ENCODE measurements at regions not wholly inside any gene's neighbourhood (a gene's known extent, or its start where the extent isn't known, plus 50 kb on each side); places are given as distances from the start of the nearest gene placed in this dataset.

DNA sequence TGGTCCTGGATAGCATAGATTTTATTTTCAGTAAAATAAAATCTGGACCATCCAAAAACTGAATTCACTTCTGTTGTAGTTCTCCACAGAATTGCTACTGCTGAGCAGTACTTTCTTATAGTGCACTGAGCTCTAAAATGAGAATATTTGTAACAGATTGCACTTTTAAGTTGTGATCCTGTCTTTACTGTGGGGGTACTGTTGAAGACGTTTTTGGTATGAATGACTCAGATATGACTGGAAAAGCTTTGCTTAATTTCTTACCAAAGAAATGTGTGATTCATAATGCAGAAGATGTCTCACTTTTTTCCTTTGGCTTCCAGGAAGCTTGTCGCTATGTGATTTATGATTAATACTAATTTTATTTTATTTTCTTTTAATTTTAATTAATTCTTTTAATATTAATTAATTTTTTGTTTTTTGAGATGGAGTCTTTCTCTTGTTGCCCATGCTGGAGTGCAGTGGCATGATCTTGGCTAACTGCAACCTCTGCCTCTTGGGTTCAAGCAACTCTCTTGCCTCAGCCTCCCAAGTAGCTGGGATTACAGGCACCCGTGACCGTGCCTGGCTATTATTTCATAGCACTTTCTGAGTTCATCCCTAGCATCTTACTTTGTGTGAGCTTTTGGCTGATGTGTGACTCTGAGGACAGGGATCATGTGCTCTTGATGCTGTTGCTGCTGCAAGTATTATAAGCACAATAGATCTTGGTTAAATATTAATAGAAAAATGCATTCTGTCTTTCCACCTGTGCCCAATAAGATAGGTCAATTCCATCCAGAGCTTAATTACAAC is 557.6 kb upstream of the AMELY start:
- H4K20me1 ChIP-seq (ENCODE audit: insufficient read depth, low read length), result no peaks in the 10 kb centered on the region
- no peak overlapping the region for H3K4me3 ChIP-seq (ENCODE audit: low read depth in 1 of 2, low read length in 2 of 2)
- ATAC-seq (ENCODE audit: insufficient read depth, low read depth) (no peak), DNase-seq (no peak)
- no peaks in the 10 kb centered on the region for H3K36me3 ChIP-seq (ENCODE audit: insufficient read depth, low read length)
- no peaks in the 10 kb centered on the region for H3K27me3 ChIP-seq (ENCODE audit: insufficient read depth, low read length, poor library complexity)
- H3K9me3 ChIP-seq (ENCODE audit: insufficient read depth, low read length, severe bottlenecking), result no peaks in the 10 kb centered on the region
- no peak overlapping the region for H3K4me2 ChIP-seq (ENCODE audit: insufficient read depth, low read length)
- no peak overlapping the region for H3K27ac ChIP-seq (ENCODE audit: low read length)
- no peaks in the 10 kb centered on the region for H3K79me2 ChIP-seq (ENCODE audit: insufficient read depth, low read length)
- H3K9ac ChIP-seq (ENCODE audit: low read depth, low read length), result no peak overlapping the region
- peaks cover 5% of the 10 kb centered on the region; the same call in 1 of the 2 replicates for H3K4me1 ChIP-seq (ENCODE audit: insufficient read depth, low read length)
- TF ChIP-seq, protein P1, sequence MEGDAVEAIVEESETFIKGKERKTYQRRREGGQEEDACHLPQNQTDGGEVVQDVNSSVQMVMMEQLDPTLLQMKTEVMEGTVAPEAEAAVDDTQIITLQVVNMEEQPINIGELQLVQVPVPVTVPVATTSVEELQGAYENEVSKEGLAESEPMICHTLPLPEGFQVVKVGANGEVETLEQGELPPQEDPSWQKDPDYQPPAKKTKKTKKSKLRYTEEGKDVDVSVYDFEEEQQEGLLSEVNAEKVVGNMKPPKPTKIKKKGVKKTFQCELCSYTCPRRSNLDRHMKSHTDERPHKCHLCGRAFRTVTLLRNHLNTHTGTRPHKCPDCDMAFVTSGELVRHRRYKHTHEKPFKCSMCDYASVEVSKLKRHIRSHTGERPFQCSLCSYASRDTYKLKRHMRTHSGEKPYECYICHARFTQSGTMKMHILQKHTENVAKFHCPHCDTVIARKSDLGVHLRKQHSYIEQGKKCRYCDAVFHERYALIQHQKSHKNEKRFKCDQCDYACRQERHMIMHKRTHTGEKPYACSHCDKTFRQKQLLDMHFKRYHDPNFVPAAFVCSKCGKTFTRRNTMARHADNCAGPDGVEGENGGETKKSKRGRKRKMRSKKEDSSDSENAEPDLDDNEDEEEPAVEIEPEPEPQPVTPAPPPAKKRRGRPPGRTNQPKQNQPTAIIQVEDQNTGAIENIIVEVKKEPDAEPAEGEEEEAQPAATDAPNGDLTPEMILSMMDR (IDR thresholded peaks at IDR 0.05; ENCODE audit: borderline replicate concordance, extremely low read depth, low read length, poor library complexity, severe bottlenecking), result no peak
- TF ChIP-seq EZH2 (IDR thresholded peaks at IDR 0.05; ENCODE audit: borderline replicate concordance, low read depth, low read length, severe bottlenecking), result no peak
- H2AFZ ChIP-seq (ENCODE audit: low read depth, low read length), result no peak overlapping the region

DNA sequence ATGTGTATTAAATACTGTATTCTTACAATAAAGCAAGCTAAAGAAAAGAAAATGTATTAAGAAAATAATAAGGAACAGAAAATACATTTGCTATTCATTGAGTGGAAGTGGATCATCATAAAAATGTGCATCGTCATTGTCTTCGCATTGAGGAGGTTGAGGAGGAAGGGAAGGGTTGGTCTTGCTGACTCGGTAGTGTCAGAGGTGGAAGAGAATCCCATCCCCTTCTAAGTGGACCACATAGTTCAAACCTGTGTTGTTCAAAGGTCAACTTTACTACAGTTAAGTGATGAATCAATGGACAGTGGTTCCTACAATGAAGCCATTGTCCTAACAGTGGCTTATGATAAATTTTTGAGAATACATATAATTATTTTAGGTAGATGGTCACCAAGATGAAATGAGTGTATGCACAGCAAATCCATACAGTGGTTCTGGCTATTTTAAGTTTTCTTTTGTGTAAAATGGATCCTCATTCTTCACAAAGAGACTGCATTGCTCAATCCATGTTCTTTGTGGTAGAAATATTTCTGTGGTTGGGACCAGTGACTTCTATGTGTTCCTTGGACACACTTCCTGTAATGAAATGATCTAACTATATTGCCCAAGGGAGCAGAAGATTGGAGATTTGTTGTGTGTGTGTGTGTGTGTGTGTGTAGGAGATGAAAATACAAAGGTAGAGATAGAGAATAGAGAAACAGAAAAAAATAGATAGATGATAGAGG is 556.4 kb upstream of the AMELY start:
- Histone ChIP-seq H3K9me3 (ENCODE audit: insufficient read depth, low read length, severe bottlenecking) (no peaks in the 10 kb centered on the region), H3K4me2 (ENCODE audit: insufficient read depth, low read length) (no peak overlapping the region), H3K27me3 (ENCODE audit: insufficient read depth, low read length, poor library complexity) (no peaks in the 10 kb centered on the region), H2AFZ (ENCODE audit: low read depth, low read length) (no peak overlapping the region), H3K4me3 (ENCODE audit: low read depth in 1 of 2, low read length in 2 of 2) (no peak overlapping the region), H4K20me1 (ENCODE audit: insufficient read depth, low read length) (no peaks in the 10 kb centered on the region), H3K79me2 (ENCODE audit: insufficient read depth, low read length) (no peaks in the 10 kb centered on the region), H3K9ac (ENCODE audit: low read depth, low read length) (no peak overlapping the region), H3K36me3 (ENCODE audit: insufficient read depth, low read length) (no peaks in the 10 kb centered on the region), H3K4me1 (ENCODE audit: insufficient read depth, low read length) (no peaks in the 10 kb centered on the region), H3K27ac (ENCODE audit: low read length) (no peak overlapping the region)
- no peak for TF ChIP-seq EZH2 (IDR thresholded peaks at IDR 0.05; ENCODE audit: borderline replicate concordance, low read depth, low read length, severe bottlenecking)
- TF ChIP-seq, protein P1 (IDR thresholded peaks at IDR 0.05; ENCODE audit: borderline replicate concordance, extremely low read depth, low read length, poor library complexity, severe bottlenecking), result no peak
- ATAC-seq (ENCODE audit: insufficient read depth, low read depth) (no peak), DNase-seq (no peak)

DNA sequence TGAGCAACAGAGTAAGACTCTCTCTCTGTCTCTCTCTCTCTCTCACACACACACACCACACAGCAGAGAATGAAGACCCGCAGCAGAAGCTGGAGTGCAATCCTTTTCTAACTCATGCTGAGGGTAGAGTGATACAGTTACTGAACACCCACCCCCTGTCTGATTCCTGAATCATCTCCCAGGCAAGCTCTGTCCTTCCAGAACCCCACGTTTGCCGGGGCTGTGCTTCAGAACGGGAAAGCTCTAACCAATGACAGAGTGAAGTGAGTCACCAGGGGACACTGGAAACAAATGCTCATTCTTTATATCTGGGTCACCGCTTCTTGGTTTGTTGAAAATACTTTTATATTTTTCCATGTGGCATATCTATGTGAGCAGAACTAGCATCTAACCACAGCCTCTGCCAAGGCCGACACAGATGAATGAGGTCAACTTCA is 553.7 kb upstream of the AMELY start:
- no peak for TF ChIP-seq EZH2 (IDR thresholded peaks at IDR 0.05; ENCODE audit: borderline replicate concordance, low read depth, low read length, severe bottlenecking)
- TF ChIP-seq, protein P1 (IDR thresholded peaks at IDR 0.05; ENCODE audit: borderline replicate concordance, extremely low read depth, low read length, poor library complexity, severe bottlenecking), result no peak
- no peak overlapping the region for H2AFZ ChIP-seq (ENCODE audit: low read depth, low read length)
- H3K4me3 ChIP-seq (ENCODE audit: low read depth in 1 of 2, low read length in 2 of 2), result no peak overlapping the region
- H3K27ac ChIP-seq (ENCODE audit: low read length), result no peak overlapping the region
- no peaks in the 10 kb centered on the region for H3K9me3 ChIP-seq (ENCODE audit: insufficient read depth, low read length, severe bottlenecking)
- H3K4me1 ChIP-seq (ENCODE audit: insufficient read depth, low read length), result no peaks in the 10 kb centered on the region
- H3K27me3 ChIP-seq (ENCODE audit: insufficient read depth, low read length, poor library complexity), result no peaks in the 10 kb centered on the region
- DNase-seq (no peak), ATAC-seq (ENCODE audit: insufficient read depth, low read depth) (no peak)
- no peaks in the 10 kb centered on the region for H4K20me1 ChIP-seq (ENCODE audit: insufficient read depth, low read length)
- no peaks in the 10 kb centered on the region for H3K36me3 ChIP-seq (ENCODE audit: insufficient read depth, low read length)
- no peak overlapping the region for H3K9ac ChIP-seq (ENCODE audit: low read depth, low read length)
- no peaks in the 10 kb centered on the region for H3K79me2 ChIP-seq (ENCODE audit: insufficient read depth, low read length)
- no peak overlapping the region for H3K4me2 ChIP-seq (ENCODE audit: insufficient read depth, low read length)
